ENCODE measurements at regions not wholly inside any gene's neighbourhood (a gene's known extent, or its start where the extent isn't known, plus 50 kb on each side); places are given as distances from the start of the nearest gene placed in this dataset.

DNA sequence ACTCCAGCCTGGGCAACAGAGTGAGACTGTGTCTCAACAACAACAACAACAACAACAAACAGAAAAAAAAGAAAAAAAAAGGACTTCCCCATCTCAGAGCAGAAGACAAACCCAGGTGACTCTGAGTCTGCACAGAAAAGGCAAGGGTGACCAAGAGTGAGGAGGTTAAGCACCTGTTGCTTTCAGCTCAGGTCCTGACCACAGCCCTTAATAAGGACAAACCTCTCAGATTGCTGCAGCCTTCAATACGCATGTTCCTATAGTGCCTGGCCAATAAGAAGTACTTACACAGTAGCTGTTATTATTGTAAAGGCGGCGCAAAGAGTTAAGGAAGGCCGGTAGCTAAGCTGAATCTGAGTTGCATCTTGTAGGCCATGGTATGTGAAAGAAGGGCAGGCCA, 102.3 kb upstream of the MSX2 start:
- TF ChIP-seq EZH2 (IDR thresholded peaks at IDR 0.05; ENCODE audit: borderline replicate concordance) (no peak), CTCF (IDR thresholded peaks at IDR 0.05; ENCODE audit: poor library complexity) (no peak)
